GM06990 (cell line): ENCODE measurements at regions not wholly inside any gene's neighbourhood (a gene's known extent, or its start where the extent isn't known, plus 50 kb on each side); places are given as distances from the start of the nearest gene placed in this dataset.

ENCODE experiments used
- DNase-seq: peaks from one replicate; pipeline ENCODE4 v3.0.0-alpha.2; 2011; ENCODE audit not compliant: insufficient read length; ENCODE audit errors: extremely low read depth
- H3K27me3 ChIP-seq: replicated peaks from 2 replicates; pipeline ENCODE4 v1.6.0; 2011; ENCODE audit warnings: low read length; ENCODE audit not compliant: control insufficient read depth, insufficient read depth
- H3K36me3 ChIP-seq: 2 replicates; pipeline ENCODE4 v1.5.1; 2011; ENCODE audit warnings: low read length; ENCODE audit not compliant: control insufficient read depth, insufficient read depth
- H3K4me3 ChIP-seq: replicated peaks from 2 replicates; pipeline ENCODE4 v1.5.1; 2011; ENCODE audit warnings: low read depth, mild to moderate bottlenecking, control low read depth, low read length
- TF ChIP-seq, protein P1 (sequence below): IDR thresholded peaks from 2 replicates; pipeline ENCODE4 v1.5.1; 2011; ENCODE audit warnings: low read length, control low read depth, mild to moderate bottlenecking, inconsistent platforms; ENCODE audit not compliant: insufficient read depth, poor library complexity, severe bottlenecking

DNA sequence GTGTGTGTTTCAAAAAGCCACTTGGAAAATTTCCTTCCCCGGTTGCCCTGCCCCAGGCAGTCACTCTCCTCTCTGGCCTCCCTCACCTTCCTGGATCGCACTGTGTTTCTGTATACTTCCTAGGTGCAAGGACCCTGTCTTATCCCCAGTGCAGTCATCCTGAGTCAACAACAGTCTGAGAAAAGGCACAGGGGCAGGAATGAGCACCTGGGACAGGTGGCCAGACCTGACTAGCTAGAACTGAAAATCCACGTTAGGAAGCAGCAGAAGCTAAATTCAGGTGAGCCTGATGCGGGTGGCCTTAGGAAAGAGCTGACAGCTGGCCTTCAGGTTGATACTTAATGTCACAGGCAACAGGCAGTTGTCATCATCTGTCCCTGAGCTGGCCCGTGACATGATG is 62.9 kb upstream of the VGLL4 start:
- H3K36me3 ChIP-seq: no peaks in the 10 kb centered on the region
- TF ChIP-seq, protein P1, sequence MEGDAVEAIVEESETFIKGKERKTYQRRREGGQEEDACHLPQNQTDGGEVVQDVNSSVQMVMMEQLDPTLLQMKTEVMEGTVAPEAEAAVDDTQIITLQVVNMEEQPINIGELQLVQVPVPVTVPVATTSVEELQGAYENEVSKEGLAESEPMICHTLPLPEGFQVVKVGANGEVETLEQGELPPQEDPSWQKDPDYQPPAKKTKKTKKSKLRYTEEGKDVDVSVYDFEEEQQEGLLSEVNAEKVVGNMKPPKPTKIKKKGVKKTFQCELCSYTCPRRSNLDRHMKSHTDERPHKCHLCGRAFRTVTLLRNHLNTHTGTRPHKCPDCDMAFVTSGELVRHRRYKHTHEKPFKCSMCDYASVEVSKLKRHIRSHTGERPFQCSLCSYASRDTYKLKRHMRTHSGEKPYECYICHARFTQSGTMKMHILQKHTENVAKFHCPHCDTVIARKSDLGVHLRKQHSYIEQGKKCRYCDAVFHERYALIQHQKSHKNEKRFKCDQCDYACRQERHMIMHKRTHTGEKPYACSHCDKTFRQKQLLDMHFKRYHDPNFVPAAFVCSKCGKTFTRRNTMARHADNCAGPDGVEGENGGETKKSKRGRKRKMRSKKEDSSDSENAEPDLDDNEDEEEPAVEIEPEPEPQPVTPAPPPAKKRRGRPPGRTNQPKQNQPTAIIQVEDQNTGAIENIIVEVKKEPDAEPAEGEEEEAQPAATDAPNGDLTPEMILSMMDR: no peak
- no peak for DNase-seq
- no peaks in the 10 kb centered on the region for H3K27me3 ChIP-seq
- H3K4me3 ChIP-seq: no peak overlapping the region

DNA sequence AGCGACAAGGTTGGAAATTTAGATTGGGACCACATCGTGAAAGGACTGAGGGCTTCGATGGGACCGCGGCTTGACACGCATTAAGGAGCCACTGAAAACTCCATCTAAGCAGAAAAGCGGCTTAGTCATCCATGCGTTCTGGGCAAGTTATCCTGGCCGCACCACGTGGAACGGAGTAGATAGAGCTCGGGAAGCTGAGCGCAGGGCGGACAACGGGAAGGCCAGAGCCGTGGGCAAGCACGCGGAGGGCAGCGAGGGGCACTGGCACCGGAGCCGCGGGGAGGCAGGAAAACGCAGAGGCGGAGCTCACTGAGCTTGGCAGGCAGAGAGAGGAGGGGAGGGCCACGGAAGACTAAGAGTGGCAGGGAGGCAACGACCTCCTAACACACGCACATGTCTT is 61.3 kb upstream of the VGLL4 start:
- Histone ChIP-seq H3K36me3 (no peaks in the 10 kb centered on the region), H3K27me3 (no peaks in the 10 kb centered on the region), H3K4me3 (no peak overlapping the region)
- TF ChIP-seq, protein P1: no peak
- no peak for DNase-seq

GRCh38 chr3:11703146-11703545 is 59.4 kb upstream of the VGLL4 start:
- DNase-seq: no peak
- Histone ChIP-seq H3K36me3 (no peaks in the 10 kb centered on the region), H3K4me3 (no peak overlapping the region), H3K27me3 (no peaks in the 10 kb centered on the region)
- TF ChIP-seq, protein P1: no peak

GRCh38 chr3:11699083-11699427 is 55.3 kb upstream of the VGLL4 start:
- DNase-seq: no peak
- Histone ChIP-seq H3K4me3 (no peak overlapping the region), H3K36me3 (no peaks in the 10 kb centered on the region), H3K27me3 (no peaks in the 10 kb centered on the region)
- TF ChIP-seq, protein P1: no peak

- H3K4me3 ChIP-seq: no peak overlapping the region
- TF ChIP-seq, protein P1: no peak
- no peak for DNase-seq
- H3K27me3 ChIP-seq: no peaks in the 10 kb centered on the region
- no peaks in the 10 kb centered on the region for H3K36me3 ChIP-seq
Measured at GRCh38 chr3:11698326-11699082, 54.8 kb upstream of the VGLL4 start.

DNA sequence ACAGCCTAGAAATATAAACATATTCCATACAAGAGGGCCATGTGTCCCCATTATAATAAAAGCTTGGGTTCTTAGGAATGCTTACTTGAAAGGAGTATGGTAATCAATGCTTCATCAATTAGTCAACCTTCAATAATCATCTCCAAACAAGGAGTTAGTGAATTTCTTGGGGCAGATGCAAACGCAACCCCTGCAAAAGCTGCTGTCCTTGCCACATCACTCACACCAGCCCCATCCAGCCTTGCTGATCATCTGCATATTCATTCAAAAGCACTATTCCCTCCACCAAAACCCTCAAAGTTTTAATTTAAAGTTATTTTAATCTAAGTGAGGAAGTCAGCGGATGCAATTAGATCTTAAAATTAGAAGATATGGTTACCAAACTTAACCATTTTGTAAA is 54.0 kb upstream of the VGLL4 start:
- TF ChIP-seq, protein P1: no peak
- Histone ChIP-seq H3K27me3 (no peaks in the 10 kb centered on the region), H3K4me3 (no peak overlapping the region), H3K36me3 (no peaks in the 10 kb centered on the region)
- no peak for DNase-seq
